OCI-LY3 (cell line): ENCODE measurements at regions not wholly inside any gene's neighbourhood (a gene's known extent, or its start where the extent isn't known, plus 50 kb on each side); places are given as distances from the start of the nearest gene placed in this dataset.

ENCODE experiments used
- EZH2phosphoT487 ChIP-seq: fragments of 200-600 bp; shearing (Covaris generic); IDR thresholded peaks from 2 replicates; pipeline ENCODE4 v1.6.1; 2018; ENCODE audit warnings: antibody characterized with exemption, mixed run types, low read depth
- TF ChIP-seq, protein P1 (sequence below): fragments of 200-600, 300-600 bp; sonication (generic); IDR thresholded peaks from 2 replicates; pipeline ENCODE4 v1.5.1; 2014; ENCODE audit warnings: antibody characterized with exemption, low read length, low read depth

DNA sequence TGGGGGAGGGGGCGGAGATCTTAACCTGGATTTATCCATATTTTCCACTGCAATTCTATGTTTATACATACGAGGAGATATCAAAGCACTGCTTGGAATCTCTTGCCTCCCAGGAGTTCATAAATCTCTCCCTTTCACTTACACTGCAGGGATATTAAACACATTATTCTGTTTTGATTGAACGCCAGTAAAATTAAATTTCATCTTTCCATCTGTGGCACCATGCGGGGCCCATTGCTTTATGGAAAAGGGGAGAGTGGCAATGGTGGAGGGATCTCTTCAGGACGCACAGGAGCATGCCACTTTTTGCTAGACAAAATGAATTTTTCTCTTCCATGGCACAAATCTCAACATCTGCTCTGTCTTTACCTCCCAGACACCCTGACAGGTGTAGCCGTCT is 648.0 kb upstream of the PLXNA2 start:
- TF ChIP-seq, protein P1, sequence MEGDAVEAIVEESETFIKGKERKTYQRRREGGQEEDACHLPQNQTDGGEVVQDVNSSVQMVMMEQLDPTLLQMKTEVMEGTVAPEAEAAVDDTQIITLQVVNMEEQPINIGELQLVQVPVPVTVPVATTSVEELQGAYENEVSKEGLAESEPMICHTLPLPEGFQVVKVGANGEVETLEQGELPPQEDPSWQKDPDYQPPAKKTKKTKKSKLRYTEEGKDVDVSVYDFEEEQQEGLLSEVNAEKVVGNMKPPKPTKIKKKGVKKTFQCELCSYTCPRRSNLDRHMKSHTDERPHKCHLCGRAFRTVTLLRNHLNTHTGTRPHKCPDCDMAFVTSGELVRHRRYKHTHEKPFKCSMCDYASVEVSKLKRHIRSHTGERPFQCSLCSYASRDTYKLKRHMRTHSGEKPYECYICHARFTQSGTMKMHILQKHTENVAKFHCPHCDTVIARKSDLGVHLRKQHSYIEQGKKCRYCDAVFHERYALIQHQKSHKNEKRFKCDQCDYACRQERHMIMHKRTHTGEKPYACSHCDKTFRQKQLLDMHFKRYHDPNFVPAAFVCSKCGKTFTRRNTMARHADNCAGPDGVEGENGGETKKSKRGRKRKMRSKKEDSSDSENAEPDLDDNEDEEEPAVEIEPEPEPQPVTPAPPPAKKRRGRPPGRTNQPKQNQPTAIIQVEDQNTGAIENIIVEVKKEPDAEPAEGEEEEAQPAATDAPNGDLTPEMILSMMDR, result no peak
- no peak for TF ChIP-seq EZH2phosphoT487
